Liver (tissue), 8 donors: ENCODE measurements at regions not wholly inside any gene's neighbourhood (a gene's known extent, or its start where the extent isn't known, plus 50 kb on each side); places are given as distances from the start of the nearest gene placed in this dataset.

ENCODE experiments used
- DNase-seq: peaks from one replicate; pipeline ENCODE4 v3.0.0-alpha.2; 2017; ENCODE audit warnings: low spot score
- H3K27ac ChIP-seq, 2 donors: one replicate each; pipeline ENCODE4 v1.7.0; 2013; ENCODE audit warnings: inconsistent platforms in 2 of 2, low read length in 2 of 2, control low read depth in 1 of 2, low read depth in 1 of 2, mild to moderate bottlenecking in 1 of 2
- H3K27me3 ChIP-seq, 4 donors: one replicate each; pipeline versions ENCODE4 v1.6.1 to v1.7.0; 2013; ENCODE audit warnings: low read length in 3 of 4, inconsistent platforms in 1 of 4, mild to moderate bottlenecking in 1 of 4, moderate library complexity in 1 of 4; ENCODE audit not compliant: control insufficient read depth in 4 of 4, insufficient read depth in 4 of 4
- H3K36me3 ChIP-seq, 4 donors: one replicate each; pipeline versions ENCODE4 v1.6.1 to v1.7.0; 2013; ENCODE audit warnings: low read length in 3 of 4, mild to moderate bottlenecking in 3 of 4, low read depth in 1 of 4, moderate library complexity in 1 of 4; ENCODE audit not compliant: control insufficient read depth in 4 of 4, insufficient read depth in 3 of 4
- H3K4me1 ChIP-seq, 4 donors: one replicate each; pipeline versions ENCODE4 v1.6.1 to v1.7.0; 2013; ENCODE audit warnings: low read length in 3 of 4, mild to moderate bottlenecking in 3 of 4, moderate library complexity in 1 of 4; ENCODE audit not compliant: control insufficient read depth in 4 of 4, insufficient read depth in 4 of 4
- H3K4me3 ChIP-seq, 3 donors: one replicate each; pipeline versions ENCODE4 v1.6.1 to v1.7.0; 2013; ENCODE audit warnings: low read length in 3 of 3, control low read depth in 1 of 3, low read depth in 1 of 3, mild to moderate bottlenecking in 1 of 3
- H3K9ac ChIP-seq, 2 donors: one replicate each; pipeline ENCODE4 v1.7.0; 2013; ENCODE audit warnings: low read length in 2 of 2, mild to moderate bottlenecking in 2 of 2, moderate library complexity in 2 of 2, control low read depth in 1 of 2, low read depth in 1 of 2
- H3K9me3 ChIP-seq, 4 donors: one replicate each; pipeline versions ENCODE4 v1.6.1 to v1.7.0; 2013; ENCODE audit warnings: low read length in 3 of 4; ENCODE audit not compliant: control insufficient read depth in 4 of 4
- FOXA2 ChIP-seq: IDR thresholded peaks from 2 replicates; pipeline ENCODE4 v1.6.1; 2016; ENCODE audit warnings: antibody characterized with exemption
- GABPA ChIP-seq, 2 donors: IDR thresholded peaks in 1 of 2; conservative IDR thresholded peaks in 1 of 2; 2 replicates each; pipeline ENCODE4 v1.6.1; 2016; ENCODE audit warnings: antibody characterized with exemption in 2 of 2, mild to moderate bottlenecking in 1 of 2, moderate library complexity in 1 of 2
- HNF4A ChIP-seq, 2 donors: conservative IDR thresholded peaks; 2 replicates each; pipeline ENCODE4 v1.6.1; 2016; ENCODE audit warnings: antibody characterized with exemption in 2 of 2, mild to moderate bottlenecking in 2 of 2
- HNF4G ChIP-seq: IDR thresholded peaks from 2 replicates; pipeline ENCODE4 v1.6.1; 2016; ENCODE audit warnings: antibody characterized with exemption
- JUND ChIP-seq, 2 donors: IDR thresholded peaks; 2 replicates each; pipeline ENCODE4 v1.6.1; 2016; ENCODE audit warnings: antibody characterized with exemption in 2 of 2
- NR2F2 ChIP-seq: IDR thresholded peaks from 2 replicates; pipeline ENCODE4 v1.6.1; 2016; ENCODE audit warnings: antibody characterized with exemption
- RAD21 ChIP-seq, 2 donors: IDR thresholded peaks; 2 replicates each; pipeline ENCODE4 v1.6.1; 2016; ENCODE audit warnings: antibody characterized with exemption in 2 of 2, mild to moderate bottlenecking in 2 of 2
- RXRA ChIP-seq, 2 donors: IDR thresholded peaks; 2 replicates each; pipeline ENCODE4 v1.6.1; 2017 to 2018; ENCODE audit warnings: antibody characterized with exemption in 2 of 2, mild to moderate bottlenecking in 1 of 2
- TAF1 ChIP-seq: conservative IDR thresholded peaks from 2 replicates; pipeline ENCODE4 v1.6.1; 2016; ENCODE audit warnings: antibody characterized with exemption, mild to moderate bottlenecking
- YY1 ChIP-seq: IDR thresholded peaks from 2 replicates; pipeline ENCODE4 v1.6.1; 2016; ENCODE audit warnings: antibody characterized with exemption, mild to moderate bottlenecking
- WGBS: extraction: QIAGEN DNeasy Blood & Tissue Kit; methylation state at CpG from one replicate; pipeline ENCODE4 v1.1.7; 2013; 5-methylcytosine and 5-hydroxymethylcytosine counted together
- TF ChIP-seq, protein P1 (sequence below): fragments of 150-350 bp; IDR thresholded peaks from 2 replicates; pipeline ENCODE4 v1.5.1; 2017; ENCODE audit warnings: improper control_type of control experiment, low read depth, low read length; ENCODE audit not compliant: missing input control
- TF ChIP-seq, protein P2 (sequence below): IDR thresholded peaks from 2 replicates; pipeline ENCODE4 v1.6.1; 2016; ENCODE audit warnings: antibody characterized with exemption
- donor health status: healthy.
- donor health status: healthy.
- donor health status: healthy.
- donor health status: healthy.
- donor health status: healthy.

DNA sequence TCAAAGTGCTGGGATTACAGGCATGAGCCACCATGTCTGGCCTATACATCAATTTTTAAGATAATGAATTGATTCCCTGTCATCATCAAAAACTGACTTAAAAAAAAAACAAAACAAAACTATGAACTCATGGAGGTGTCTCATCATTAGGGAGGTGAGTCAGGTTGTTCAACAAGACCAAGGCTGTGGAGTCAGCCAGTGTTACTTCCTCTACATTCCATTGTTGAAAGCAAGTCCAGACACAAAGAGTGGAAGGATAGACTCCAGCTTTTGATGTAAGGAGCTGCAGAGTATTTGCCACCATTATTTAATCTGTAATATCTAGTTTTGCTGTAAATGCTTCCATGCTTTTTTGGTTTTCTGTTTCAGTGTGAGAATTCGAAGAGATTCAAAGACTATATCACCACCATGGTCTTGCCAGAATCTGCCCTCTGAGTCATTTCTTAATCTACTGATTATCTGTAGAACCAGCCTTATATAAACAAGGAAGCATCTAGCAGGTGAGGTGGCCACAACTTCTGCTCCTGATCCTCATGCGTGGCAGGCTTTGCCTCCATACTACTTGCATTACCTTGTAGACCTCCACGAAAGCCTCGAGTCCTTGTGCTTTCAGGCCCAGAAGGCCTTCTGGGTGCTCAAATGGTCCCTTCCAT lies 156.1 kb downstream of the FGF1 start:
- DNase-seq, result no peak
- no peaks in the 10 kb centered on the region for H3K36me3 ChIP-seq
- 97% methylated on average over 4 of the region's 4 CpGs for WGBS

DNA sequence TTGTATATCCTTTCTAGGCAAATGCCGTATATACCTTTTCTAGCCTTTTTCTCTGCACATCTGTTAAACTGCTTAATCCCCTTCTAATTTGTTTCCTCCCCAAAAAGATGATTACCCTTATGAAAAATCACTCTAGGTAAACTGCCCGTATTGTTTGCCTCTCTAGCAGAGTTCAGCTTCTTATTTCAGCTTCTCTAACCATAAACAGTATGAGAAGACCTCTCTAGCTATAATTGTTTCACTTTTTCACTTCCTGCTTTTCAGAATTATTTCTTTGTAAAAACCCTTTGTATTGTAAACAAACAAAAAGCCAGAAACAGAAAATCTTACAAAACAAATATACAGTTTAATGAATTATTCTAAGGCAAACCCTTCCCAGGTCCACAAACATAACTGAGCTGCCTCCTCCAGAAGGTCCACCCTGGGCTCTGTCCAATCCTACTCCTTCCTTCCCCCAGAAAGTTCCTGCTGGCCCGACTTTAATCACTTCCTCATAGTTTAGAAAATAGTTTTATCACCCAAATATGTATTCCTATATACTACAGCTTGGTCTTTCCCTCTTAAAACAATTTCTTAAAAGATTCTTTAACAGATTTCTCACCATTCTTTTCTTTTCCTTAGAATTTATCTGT lies 158.1 kb downstream of the FGF1 start:
- Histone ChIP-seq H3K27me3 (no peaks in the 10 kb centered on the region), H3K4me1 (peaks cover 0 to 9% (median 3%) of the 10 kb centered on the region in 4 donors), H3K36me3 (no peaks in the 10 kb centered on the region), H3K27ac (no peak overlapping the region), H3K9me3 (no peaks in the 10 kb centered on the region), H3K9ac (no peak overlapping the region), H3K4me3 (no peak overlapping the region)
- no peak for DNase-seq
- no peak for TF ChIP-seq YY1
- TF ChIP-seq, protein P1, sequence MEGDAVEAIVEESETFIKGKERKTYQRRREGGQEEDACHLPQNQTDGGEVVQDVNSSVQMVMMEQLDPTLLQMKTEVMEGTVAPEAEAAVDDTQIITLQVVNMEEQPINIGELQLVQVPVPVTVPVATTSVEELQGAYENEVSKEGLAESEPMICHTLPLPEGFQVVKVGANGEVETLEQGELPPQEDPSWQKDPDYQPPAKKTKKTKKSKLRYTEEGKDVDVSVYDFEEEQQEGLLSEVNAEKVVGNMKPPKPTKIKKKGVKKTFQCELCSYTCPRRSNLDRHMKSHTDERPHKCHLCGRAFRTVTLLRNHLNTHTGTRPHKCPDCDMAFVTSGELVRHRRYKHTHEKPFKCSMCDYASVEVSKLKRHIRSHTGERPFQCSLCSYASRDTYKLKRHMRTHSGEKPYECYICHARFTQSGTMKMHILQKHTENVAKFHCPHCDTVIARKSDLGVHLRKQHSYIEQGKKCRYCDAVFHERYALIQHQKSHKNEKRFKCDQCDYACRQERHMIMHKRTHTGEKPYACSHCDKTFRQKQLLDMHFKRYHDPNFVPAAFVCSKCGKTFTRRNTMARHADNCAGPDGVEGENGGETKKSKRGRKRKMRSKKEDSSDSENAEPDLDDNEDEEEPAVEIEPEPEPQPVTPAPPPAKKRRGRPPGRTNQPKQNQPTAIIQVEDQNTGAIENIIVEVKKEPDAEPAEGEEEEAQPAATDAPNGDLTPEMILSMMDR, result no peak
- no peak for TF ChIP-seq JUND (IDR thresholded peaks at IDR 0.05)
- no peak for TF ChIP-seq HNF4G
- no peak for TF ChIP-seq FOXA2
- TF ChIP-seq RAD21 (IDR thresholded peaks at IDR 0.05), result no peak
- no peak for TF ChIP-seq RXRA (IDR thresholded peaks at IDR 0.05)
- 56% methylated on average over 3 of the region's 3 CpGs for WGBS

More for the DNA sequence above, 156.1 kb downstream of the FGF1 start:
- TF ChIP-seq, protein P2, sequence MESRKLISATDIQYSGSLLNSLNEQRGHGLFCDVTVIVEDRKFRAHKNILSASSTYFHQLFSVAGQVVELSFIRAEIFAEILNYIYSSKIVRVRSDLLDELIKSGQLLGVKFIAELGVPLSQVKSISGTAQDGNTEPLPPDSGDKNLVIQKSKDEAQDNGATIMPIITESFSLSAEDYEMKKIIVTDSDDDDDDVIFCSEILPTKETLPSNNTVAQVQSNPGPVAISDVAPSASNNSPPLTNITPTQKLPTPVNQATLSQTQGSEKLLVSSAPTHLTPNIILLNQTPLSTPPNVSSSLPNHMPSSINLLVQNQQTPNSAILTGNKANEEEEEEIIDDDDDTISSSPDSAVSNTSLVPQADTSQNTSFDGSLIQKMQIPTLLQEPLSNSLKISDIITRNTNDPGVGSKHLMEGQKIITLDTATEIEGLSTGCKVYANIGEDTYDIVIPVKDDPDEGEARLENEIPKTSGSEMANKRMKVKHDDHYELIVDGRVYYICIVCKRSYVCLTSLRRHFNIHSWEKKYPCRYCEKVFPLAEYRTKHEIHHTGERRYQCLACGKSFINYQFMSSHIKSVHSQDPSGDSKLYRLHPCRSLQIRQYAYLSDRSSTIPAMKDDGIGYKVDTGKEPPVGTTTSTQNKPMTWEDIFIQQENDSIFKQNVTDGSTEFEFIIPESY, result no peak
- no peak for TF ChIP-seq NR2F2
- TF ChIP-seq JUND (IDR thresholded peaks at IDR 0.05), result no peak
- no peak for TF ChIP-seq HNF4A (conservative IDR thresholded peaks at IDR 0.05)
- TF ChIP-seq GABPA (IDR thresholded peaks at IDR 0.05 in 1 of 2, conservative IDR thresholded peaks at IDR 0.05 in 1 of 2), result no peak
- TF ChIP-seq TAF1, result no peak
- Histone ChIP-seq H3K9ac (no peak overlapping the region), H3K9me3 (no peaks in the 10 kb centered on the region), H3K27me3 (no peaks in the 10 kb centered on the region), H3K27ac (no peak overlapping the region), H3K4me1 (peaks cover 0 to 5% (median 0%) of the 10 kb centered on the region in 4 donors), H3K4me3 (no peak overlapping the region)

DNA sequence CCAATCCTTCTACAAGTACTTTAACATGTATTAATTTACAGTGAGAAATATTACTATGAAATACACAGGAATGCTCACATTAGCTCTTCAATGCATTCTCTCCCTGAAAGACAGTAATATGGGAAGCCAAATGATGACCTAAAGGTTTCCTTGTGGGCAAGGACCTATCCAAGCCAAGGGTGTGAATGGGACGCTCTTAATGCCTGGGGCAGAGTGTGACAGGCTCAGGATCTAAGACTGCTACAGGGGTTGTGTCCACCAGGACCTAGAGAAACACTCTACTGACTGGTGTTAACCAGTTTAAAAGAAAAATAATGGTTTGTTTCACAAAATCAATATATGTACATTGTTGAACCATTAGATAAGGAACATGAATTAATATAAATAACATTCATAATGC lies 158.7 kb downstream of the FGF1 start:
- peaks cover 0 to 14% (median 8%) of the 10 kb centered on the region in 4 donors for H3K4me1 ChIP-seq
- H3K36me3 ChIP-seq, result no peaks in the 10 kb centered on the region
- TF ChIP-seq GABPA (IDR thresholded peaks at IDR 0.05 in 1 of 2, conservative IDR thresholded peaks at IDR 0.05 in 1 of 2) (no peak), FOXA2 (no peak), RAD21 (IDR thresholded peaks at IDR 0.05) (no peak), HNF4A (conservative IDR thresholded peaks at IDR 0.05) (no peak), RXRA (IDR thresholded peaks at IDR 0.05) (no peak)
- DNase-seq, result no peak
- no peaks in the 10 kb centered on the region for H3K27me3 ChIP-seq
- WGBS, result 97% methylated on average over 1 of the region's 1 CpG
- no peak overlapping the region for H3K9ac ChIP-seq
- no peak overlapping the region for H3K4me3 ChIP-seq
- H3K27ac ChIP-seq, result no peak overlapping the region
- H3K9me3 ChIP-seq, result no peaks in the 10 kb centered on the region
